GM19397 (cell line): ENCODE measurements at regions not wholly inside any gene's neighbourhood (a gene's known extent, or its start where the extent isn't known, plus 50 kb on each side); places are given as distances from the start of the nearest gene placed in this dataset.

ENCODE experiments used
- ATAC-seq: cut with Tn5 transposase; IDR thresholded peaks from one replicate; pipeline ENCODE4 v1.9.1; 2021; ENCODE audit warnings: mild to moderate bottlenecking, moderate library complexity; ENCODE audit not compliant: unreplicated experiment

- no peak for ATAC-seq
Observed at GRCh38 chr12:94760786-94761185, 110.4 kb upstream of the TMCC3 start.

GRCh38 chr12:94756789-94757188 lies 106.4 kb upstream of the TMCC3 start:
- ATAC-seq, result no peak

- no peak for ATAC-seq
Observed at GRCh38 chr12:94755598-94755997, 105.2 kb upstream of the TMCC3 start.

- no peak for ATAC-seq
Observed at GRCh38 chr12:94754653-94755052, 104.3 kb upstream of the TMCC3 start.

GRCh38 chr12:94753036-94753679 lies 102.8 kb upstream of the TMCC3 start:
- no peak for ATAC-seq

- no peak for ATAC-seq
Observed at GRCh38 chr12:94750864-94751263, 100.5 kb upstream of the TMCC3 start.

GRCh38 chr12:94749890-94750289 lies 99.5 kb upstream of the TMCC3 start:
- no peak for ATAC-seq

- no peak for ATAC-seq
Observed at GRCh38 chr12:94749455-94749854, 99.1 kb upstream of the TMCC3 start.

GRCh38 chr12:94748726-94749421 lies 98.5 kb upstream of the TMCC3 start:
- ATAC-seq, result no peak

GRCh38 chr12:94745562-94745961 lies 95.2 kb upstream of the TMCC3 start:
- ATAC-seq, result no peak

GRCh38 chr12:94743174-94743573 lies 92.8 kb upstream of the TMCC3 start:
- ATAC-seq, result no peak

GRCh38 chr12:94740601-94741362 lies 90.4 kb upstream of the TMCC3 start:
- ATAC-seq, result no peak

GRCh38 chr12:94736820-94737219 lies 86.5 kb upstream of the TMCC3 start:
- ATAC-seq, result no peak

GRCh38 chr12:94736004-94736403 lies 85.6 kb upstream of the TMCC3 start:
- ATAC-seq, result no peak

- ATAC-seq, result no peak
Observed at GRCh38 chr12:94733727-94734126, 83.4 kb upstream of the TMCC3 start.

GRCh38 chr12:94732367-94732990 lies 82.1 kb upstream of the TMCC3 start:
- ATAC-seq, result no peak

GRCh38 chr12:94731733-94732360 lies 81.5 kb upstream of the TMCC3 start:
- ATAC-seq, result no peak

GRCh38 chr12:94730847-94731246 lies 80.5 kb upstream of the TMCC3 start:
- no peak for ATAC-seq

GRCh38 chr12:94726236-94726835 lies 76.0 kb upstream of the TMCC3 start:
- ATAC-seq, result no peak

- ATAC-seq, result no peak
Observed at GRCh38 chr12:94725375-94726168, 75.2 kb upstream of the TMCC3 start.
